ENCODE measurements at regions not wholly inside any gene's neighbourhood (a gene's known extent, or its start where the extent isn't known, plus 50 kb on each side); places are given as distances from the start of the nearest gene placed in this dataset.

DNA sequence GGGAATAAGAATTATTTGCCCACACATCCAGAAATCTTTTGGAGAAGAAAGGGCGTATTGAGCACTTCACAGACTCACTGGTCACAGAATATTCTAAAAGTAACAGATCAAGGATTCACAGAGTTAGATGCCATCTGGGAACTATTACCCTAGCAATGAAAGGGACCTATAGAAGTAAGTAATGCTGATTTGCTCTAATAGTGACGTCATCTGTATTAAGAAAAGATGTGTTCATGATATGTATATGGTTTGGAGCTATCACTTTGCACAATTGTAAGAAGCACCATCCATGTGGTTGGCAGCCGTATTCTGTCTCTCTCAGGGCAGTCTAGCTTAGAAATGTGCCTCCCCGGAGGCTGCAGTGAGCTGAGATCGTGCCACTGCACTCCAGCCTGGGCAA is 52.8 kb upstream of the SV2C start:
- DNase-seq, result no peak

DNA sequence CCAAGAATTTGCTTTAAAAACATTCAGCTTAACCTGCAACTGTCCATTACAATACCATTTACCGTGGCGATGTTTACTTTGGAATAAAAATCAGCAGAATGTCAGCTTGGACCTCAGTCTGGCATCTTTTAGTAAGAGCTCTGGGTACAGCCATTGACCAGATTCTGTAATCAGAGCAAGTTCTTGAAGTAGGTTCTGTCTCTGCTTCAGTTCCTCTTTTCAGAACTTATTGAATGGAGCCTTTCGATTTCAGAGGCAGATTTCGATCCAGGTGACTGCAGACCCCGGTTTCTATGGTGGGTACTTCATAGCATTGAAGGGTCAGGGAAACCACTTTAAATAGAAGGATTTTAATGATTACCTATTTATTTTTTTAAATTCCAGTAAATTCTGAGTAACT is 53.4 kb upstream of the SV2C start:
- DNase-seq, result no peak

DNA sequence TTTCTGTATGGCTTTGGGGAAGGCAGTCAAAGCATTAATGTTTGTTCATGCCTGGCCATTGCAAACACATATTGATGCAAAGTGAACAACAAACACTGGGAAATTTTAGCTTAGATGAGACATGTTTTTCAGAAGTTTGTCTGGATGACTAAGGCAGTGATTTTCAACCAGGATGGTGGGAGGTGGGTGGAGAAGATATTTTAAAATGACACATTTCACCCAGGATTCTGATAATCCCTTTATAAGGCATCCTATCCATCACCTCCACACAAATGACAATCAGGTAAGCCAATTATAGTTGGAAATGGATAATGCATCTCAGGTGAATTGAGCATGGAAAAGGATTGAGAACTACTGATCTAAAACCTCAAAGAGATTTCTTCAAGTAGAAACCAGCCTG is 57.4 kb upstream of the SV2C start:
- no peak for DNase-seq

DNA sequence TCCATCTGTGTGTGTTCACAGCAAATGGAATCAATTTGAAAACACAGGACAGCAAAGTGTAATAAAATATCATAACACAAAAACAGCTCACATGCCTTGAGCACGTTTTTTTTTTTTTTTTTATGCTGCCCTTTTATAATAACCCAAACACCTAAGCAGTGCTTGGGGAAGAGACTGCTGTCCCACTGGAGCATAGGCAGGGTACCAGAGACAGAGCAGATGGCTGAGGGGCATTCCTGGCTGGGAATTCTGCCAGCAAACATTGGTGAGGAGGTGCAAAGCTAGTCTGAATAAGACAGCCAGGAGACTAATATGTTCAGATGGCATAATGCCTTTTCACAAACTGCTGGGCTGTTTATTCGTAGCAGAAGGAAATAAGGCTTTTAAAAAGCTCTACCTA is 58.1 kb upstream of the SV2C start:
- DNase-seq, result no peak

DNA sequence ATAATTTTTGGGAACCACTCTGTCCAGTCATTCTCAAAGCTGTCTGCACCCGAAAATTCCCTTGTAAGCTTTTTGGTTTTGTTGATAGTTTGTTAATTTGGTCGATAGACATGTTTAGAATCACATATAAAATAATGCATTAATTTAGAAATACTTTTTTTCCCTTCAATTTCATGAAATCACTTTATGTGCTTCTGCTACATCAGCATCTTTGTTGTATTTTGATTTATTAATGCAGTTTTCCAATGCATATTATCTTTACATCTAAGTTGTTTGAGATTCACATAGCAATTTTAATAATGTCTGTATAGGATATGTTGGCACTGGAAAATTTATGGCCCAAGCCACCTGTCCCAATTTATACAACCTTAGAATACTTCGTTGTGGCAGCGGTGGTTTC is 60.6 kb upstream of the SV2C start:
- no peak for DNase-seq

DNA sequence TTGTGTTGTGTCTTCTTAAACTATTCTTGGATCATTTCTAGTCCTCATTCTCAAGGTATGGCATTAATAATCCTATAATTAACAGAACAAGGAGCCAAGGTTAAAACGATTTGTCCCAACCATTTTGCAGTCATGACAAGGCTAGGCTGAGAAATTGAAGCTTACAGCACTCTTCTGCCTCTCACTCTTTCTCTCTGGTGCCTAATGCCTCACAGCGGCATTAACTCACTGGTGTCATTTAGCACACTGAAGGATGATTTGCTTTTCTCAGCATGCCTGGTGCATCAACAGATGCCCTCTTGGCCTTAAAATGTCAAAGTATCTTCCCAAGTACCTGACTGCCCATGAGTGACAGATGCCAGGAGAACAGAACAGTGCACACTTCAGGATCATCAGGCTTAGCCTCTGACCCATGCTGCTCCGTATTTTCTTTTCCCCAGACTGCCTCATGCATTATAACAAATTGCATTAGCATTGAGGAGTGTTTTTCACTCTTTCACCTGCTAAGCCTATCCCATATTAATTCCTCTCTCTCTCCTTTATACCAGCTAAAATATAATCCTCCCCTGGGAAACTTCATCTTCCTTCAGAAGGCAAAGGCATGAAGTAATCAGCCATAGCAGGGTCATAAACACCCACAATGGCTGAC is 61.1 kb upstream of the SV2C start:
- no peak for DNase-seq

DNA sequence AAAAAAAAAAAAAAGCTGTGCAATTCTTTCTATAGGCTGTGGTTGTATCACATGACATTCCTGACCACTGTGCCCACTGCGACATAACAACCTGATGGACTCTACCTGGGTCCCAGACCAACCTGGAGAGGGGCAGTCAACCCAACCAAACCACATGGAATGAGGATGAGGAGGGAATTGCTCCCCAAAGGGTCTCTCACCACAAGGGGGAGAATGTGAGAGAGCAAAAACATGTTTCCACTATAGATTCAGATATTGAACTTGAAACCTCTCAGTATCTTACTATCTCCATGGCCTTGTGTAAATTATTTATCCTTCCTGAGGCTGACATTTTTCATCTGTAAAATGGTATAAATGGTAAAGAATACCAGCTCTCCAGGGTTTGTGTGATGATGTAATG is 66.9 kb upstream of the SV2C start:
- peak; percentile 1 for DNase-seq

DNA sequence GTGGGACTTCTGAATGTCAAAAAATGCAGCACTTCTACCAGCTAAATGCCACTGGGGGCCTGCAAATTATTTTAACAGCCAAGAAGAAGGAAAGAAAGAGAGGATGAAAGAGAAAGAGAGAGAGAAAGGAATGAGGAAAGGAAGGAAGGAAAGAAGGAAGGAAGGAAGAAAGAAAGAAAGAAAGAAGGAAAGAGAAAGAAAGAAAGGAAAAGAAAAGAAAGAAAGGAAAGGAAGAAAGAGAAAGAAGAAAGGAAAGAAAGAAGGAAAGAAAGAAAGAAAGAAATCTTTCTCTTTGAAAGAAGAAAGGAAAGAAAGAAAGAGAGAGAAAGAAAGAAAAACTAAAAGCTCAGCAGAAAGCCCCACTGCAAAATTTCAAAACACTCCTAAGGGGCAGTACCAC is 69.2 kb upstream of the SV2C start:
- DNase-seq, result no peak

DNA sequence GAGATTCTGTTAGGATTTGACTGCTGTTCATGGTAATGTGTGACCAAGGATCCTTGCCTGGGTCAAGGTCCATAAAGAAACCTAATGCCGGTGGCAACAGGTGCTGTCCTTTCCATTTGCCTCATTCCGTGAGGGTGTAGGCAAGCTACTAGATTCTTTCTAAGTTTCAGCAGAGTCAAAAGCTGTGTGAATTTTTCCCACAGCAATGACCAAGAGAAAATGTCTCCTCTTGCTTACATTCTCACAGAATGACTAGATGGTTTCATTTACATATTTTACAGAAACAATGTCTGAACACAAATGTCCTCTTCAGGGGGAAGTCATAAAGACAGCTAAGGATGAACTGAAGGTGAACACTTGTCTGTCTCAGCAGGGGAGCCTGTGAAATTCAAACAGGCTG is 75.3 kb upstream of the SV2C start:
- no peak for DNase-seq

DNA sequence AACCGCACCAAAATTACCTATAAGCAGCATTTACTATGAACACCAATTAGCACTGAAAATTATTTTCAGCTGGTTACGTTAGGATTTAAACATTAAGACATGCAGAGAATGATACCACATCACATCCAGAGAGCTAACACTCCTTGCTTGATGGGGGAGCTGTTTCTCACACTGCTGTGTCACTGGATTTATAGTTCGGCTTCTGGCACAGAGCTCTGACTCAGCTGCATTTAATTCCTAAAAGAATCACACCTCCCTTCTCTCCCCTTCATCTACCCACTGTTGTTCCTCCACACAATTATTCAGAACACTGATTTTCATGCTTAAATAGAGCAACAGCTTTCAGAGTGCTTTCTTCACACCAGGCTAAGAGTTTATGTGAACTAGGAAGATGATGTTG is 82.6 kb upstream of the SV2C start:
- no peak for DNase-seq

DNA sequence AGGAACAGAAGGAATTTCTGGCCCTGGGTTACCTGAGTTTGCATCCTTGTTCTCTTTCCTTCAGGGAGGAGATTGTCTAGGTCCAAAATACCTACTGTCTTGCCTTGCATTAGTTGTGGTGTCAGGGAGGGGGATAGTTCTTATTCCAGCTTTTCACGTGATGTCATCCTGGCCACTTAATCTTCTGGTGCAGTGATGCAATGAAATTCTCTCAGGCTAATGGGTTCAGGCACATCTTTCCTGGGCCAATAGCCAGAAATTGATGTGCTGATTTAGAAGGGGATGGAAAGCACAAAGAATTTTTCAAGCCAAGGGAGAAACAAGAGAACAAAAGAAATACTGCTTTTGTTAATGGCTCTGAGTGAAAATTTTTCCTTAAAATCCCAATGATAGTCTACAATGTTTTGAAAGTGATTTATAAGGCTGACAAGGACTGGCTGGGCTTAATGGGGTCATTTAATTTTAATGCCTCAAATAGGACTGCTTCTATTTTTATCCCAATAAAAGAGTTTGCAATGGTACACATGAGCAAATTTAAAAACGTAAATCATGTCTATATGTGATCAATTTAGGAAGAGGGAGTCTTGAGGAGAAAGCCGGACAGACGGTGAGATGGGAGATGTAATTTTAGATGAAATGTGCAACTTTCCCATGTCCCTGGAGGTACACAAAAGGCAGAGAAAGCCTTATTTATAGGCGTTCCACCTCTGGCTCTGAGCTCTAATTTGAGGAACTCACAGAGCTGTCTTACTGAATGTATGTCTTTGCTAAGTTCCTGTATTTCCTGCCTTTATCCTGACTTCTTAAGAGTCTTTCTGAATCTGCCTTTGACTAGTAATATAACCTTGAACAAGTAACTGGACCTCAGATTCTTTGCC is 89.3 kb upstream of the SV2C start:
- no peak for DNase-seq

DNA sequence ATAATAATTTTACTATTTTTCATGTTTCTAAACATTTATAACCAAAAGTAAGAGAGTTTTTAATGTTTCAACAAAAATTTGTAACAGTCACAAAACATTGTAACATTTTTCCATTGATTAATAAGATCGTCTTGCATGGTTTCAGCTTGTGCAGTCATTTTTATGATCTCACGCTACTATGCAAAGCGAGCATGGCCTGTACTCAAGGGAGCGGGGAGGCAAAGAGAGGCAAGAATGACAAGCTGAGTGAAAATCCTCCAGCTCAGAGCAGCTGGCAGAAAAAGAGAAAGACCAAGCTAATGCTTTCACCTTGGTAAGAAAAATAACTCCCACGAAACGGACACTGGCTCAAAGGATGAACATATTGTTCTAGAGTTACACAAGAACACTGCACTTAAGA is 90.0 kb upstream of the SV2C start:
- no peak for DNase-seq

DNA sequence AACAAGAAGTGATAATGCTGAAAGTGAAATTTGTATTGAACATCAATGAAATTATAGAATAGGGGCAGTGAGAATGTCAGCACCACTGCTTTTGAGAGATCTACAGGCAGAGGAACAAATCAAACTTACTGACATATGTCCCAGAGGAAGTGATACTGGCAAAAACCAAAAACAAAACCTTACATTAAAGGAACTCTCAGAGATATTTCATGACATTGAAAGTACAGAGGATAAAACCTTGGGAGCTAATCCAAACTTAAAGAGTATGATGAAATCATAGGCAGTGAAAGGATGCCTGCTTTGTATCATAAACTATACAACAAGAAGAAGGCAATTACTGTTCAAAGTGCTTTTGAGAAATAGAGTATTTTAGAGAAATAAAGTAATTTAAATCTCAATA is 90.4 kb upstream of the SV2C start:
- DNase-seq, result no peak

DNA sequence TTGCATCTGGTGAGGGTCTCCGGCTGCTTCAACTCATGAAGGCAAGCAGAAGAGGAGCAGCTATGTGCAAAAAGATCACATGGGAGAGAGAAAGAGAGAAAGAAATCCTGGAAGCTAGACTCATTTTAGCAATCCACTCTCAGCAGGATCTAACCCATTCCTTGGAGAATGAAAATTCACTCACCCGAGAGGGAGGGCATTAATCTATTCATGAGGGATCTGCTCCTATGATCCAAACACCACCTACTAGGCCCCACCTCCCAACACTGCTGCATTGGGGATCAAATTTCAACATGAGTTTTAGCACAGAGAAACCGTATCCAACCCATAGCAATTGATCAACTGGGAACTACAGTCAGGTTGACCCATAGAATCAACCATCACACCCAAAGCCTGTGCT is 98.1 kb upstream of the SV2C start:
- no peak for DNase-seq

DNA sequence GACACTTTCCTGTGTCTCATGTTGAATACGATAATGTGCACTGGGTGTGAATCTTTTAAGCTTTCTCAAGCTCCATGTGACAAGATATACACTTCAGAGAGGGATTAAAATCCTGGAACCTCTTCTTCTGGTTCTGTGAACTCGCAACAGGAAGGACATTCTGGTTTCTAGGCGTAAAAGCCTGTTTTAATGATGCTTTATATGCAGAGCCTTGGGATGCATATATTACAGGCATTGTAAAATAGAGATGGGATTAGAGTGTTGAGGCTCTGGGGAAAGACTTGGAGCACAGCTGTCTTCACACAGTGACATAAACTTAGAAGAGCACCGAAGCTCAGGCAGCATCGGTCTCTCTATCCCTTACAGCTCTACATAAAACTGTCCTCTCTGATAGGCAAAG is 107.7 kb upstream of the SV2C start:
- no peak for DNase-seq

DNA sequence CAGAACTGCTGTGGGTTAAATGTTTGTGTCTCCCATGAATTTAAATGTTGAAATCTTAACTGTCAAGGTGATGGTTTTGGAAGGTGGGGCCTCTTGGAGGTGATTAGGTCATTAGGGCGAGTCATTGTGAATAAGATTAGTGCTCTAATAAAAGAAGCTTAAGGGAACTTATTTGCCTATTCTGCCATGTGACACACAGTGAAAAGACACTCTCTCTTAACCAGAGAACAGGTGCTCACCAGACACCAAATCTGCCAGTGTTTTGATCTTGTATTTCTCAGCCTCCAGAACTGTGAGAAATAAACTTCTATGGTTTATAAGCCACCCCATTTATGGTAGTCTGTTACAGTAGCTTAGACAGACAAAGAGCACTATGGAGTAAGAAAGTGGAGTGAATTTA is 117.9 kb upstream of the SV2C start:
- DNase-seq, result no peak

DNA sequence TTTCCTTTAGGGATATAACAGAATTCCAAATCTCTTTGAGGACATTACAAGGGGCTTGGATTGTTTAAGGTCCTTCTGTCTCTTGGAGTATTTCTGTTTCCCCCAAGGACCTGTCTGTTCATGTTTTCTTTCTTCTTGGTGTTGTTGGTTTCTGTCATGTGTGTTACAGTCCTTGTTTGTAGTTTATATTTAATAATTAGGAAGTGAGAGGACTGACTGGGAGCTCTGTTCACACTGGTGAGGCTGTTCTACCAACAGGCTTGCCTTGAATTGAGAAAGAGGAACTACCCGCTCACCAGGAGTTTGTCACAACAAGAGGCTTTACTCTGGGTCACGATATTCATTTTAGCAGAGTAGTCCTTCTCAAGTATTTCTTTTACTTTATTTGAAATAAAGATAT is 119.2 kb upstream of the SV2C start:
- DNase-seq, result peak; percentile 38

DNA sequence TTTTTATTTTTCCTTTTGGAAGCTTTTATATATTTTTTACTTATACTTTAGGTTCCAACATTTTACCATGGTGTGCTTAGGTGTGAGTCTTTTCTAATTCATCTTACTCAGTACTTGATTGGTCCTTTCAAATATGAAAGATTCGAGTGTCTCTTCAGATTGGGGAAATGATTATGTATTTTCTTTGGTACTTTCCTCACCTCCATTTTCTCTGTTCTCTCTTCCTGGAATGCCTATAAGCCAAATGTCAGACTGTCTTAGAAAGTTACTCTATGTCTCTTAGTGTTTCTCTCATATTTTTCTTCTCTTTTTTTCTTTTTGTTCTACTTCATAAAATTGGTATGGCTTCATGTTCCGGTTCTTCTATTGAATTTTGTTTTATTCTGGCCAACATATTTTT is 119.6 kb upstream of the SV2C start:
- no peak for DNase-seq

DNA sequence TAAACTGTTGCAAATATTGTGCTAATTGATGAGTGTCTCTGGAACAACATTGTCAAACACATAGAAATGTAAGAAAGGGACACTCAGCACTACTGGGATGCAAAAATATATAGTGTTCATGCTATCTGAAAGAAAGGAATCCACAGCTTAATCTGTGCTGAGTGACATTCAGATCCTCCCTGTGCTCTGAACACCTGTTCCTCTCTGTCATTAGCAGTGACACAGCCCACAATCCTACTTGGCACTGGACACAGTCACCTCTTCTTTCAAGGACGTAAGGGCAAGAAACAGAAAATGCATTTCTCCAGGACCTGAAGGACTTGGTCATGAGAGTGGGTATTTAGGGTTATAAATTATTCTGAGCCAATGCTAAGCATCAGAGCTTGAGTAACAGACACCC is 121.4 kb upstream of the SV2C start:
- DNase-seq, result no peak

DNA sequence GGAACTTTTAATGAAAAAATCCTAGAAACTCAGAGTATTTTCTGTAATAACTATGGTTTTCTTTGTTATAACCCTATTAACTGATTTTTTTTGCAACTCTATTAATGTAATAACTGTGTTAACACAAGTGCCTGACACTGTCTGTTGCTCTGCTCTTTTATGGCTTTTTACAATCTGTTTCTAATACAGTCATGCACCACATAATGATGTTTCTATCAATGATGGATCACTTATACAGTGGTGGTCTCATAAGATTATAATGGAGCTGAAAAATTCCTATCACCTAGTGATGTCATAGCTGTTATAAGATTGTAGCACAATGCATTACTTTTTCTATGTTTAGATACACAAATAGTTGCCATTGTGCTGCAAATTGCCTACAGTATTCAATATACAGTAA is 123.1 kb upstream of the SV2C start:
- no peak for DNase-seq

DNA sequence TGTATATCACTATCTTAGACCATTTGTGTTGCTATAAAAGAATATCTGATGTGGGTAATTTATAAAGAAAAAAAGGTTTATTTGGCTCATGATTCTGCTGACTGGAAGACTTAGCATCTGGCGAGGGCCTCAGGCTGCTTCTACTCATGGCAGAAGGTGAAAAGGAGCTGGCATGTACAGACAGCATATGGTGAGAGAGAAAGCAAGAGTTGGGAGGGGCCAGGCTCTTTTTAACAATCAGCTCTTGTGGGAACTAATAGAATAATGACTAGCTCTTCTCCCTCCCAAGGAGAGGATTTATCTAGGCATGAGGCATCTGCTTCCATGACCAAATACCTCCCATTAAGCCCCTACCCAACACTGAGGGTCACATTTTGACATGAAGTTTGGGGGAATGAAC is 130.2 kb upstream of the SV2C start:
- no peak for DNase-seq

DNA sequence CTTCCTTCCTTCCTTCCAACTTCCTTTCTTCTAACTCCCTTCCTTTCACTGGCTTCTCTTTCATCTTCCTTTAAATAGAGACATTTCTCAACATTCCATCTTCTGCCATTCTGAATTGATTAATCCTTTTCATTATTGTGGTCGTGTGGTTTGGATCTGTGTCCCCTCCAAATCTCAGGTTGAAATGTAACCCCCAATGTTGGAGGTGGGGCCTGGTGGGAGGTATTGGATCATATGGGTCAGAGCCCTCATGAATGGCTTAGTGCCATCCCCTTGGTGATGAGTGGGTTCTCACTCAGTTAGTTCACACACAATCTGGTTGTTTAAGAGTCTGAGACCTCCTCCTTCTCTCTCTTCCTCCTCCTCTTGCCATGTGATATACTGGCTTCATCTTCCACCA is 130.9 kb upstream of the SV2C start:
- no peak for DNase-seq

DNA sequence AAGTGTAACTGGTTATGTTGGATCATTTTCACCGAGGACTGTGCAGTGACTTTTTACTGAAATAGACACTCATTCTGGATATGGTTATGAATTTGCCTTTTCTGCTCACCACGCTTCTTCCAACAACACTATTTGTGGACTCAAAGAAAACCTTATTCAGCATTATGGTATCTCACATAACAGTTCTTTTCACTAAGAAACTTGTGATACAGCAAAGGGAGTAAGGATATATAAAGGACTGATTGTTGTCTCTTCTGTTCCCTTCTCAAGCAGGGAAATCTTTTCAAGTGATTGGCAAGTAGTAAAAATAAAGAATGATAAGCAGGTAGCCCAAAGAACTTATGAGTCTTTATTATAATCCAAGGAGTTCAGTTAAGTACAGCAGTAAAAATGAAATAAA is 131.5 kb upstream of the SV2C start:
- DNase-seq, result no peak

DNA sequence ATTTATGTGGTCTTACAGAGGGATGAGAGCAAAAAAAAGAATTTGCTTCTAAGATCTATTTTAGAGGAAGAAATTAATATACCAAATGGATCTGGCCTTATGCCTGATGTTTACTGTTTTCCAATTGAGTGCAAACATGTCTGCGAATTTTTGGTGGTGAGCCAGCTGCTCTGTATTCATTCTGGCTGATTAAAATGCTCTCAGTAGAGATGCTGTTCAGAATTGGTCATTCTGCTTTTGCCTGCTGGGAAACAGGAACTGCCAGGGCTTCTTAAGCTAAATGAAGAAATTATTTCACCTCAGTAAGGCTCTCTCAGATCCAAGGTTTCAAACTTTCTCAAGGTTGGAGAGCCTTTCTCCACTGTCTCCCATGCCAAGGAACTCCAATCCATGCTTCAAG is 132.0 kb upstream of the SV2C start:
- DNase-seq, result no peak

DNA sequence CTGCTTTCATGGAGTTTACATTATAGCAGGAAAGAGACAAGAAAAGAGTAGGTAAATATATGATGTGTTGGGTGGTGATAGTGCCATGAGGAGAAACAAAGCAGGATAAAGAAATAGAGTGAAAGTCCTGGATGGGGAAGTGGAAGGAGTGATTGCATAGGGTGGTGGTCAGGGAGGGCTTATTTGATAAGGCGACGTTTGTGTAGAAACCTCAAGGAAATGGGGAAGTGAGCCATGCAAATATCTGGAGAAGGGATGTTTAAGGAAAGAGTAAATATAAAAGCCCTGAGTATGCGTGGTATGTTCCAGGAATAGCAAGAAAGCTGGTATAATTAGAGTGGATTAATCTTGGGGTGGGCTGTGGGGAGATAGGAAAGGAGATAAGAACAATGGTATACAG is 134.7 kb upstream of the SV2C start:
- peak; percentile 45 for DNase-seq

Data from OCI-M1 (cell line).